ENCODE measurements at regions not wholly inside any gene's neighbourhood (a gene's known extent, or its start where the extent isn't known, plus 50 kb on each side); places are given as distances from the start of the nearest gene placed in this dataset.

DNA sequence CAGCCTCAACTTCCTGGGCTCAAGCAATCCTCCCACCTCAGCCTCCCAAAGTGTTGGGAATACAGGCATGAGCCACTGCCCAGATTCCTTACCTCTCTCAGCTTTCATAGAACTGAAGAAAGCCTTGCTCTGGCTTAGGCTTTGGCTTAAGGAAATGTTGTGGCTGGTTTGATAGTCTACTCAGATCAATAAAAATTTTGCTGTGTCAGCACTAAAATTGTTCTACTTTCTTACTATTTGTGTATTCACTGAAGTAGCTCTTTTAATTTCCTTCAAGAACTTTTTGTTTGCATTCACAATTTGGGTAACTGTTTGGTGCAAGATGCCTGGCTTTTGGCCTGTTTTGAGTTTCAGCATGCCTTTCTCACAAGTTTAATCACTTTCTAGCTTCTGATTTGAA, 634.0 kb upstream of the FSHR start:
- H3K27me3 Mint-ChIP-seq (ENCODE audit: low read depth): no peaks in the 10 kb centered on the region

More for the DNA sequence above, 634.0 kb upstream of the FSHR start:
- Mint-ChIP-seq H3K4me1 (no peaks in the 10 kb centered on the region), H3K27ac (no peak overlapping the region), H3K36me3 (ENCODE audit: insufficient read depth in 1 of 3, low read depth in 3 of 3) (no peaks in the 10 kb centered on the region), H3K9me3 (no peaks in the 10 kb centered on the region), H3K4me3 (no peak overlapping the region)
- no peak overlapping the region for H3K23ac ChIP-seq (ENCODE audit: insufficient read length, low read depth, low read length)
- H2BK120ac ChIP-seq (ENCODE audit: low read depth, low read length, poor library complexity, severe bottlenecking): no peak overlapping the region
- no peak overlapping the region for H2BK15ac ChIP-seq (ENCODE audit: low read depth, low read length)
- H2BK12ac ChIP-seq (ENCODE audit: insufficient read length, low read depth, low read length): no peak overlapping the region
- no peak overlapping the region for H3K56ac ChIP-seq (ENCODE audit: insufficient read length, low read depth, low read length)
- no peak overlapping the region for H4K5ac ChIP-seq (ENCODE audit: insufficient read length, low read depth, low read length)
- H3K4ac ChIP-seq (ENCODE audit: low read depth, low read length): no peak overlapping the region
- no peak overlapping the region for H2AK5ac ChIP-seq (ENCODE audit: insufficient read length, low read length)
- TF ChIP-seq, protein P1, sequence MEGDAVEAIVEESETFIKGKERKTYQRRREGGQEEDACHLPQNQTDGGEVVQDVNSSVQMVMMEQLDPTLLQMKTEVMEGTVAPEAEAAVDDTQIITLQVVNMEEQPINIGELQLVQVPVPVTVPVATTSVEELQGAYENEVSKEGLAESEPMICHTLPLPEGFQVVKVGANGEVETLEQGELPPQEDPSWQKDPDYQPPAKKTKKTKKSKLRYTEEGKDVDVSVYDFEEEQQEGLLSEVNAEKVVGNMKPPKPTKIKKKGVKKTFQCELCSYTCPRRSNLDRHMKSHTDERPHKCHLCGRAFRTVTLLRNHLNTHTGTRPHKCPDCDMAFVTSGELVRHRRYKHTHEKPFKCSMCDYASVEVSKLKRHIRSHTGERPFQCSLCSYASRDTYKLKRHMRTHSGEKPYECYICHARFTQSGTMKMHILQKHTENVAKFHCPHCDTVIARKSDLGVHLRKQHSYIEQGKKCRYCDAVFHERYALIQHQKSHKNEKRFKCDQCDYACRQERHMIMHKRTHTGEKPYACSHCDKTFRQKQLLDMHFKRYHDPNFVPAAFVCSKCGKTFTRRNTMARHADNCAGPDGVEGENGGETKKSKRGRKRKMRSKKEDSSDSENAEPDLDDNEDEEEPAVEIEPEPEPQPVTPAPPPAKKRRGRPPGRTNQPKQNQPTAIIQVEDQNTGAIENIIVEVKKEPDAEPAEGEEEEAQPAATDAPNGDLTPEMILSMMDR (conservative IDR thresholded peaks at IDR 0.05): no peak
- H3K27ac ChIP-seq (ENCODE audit: insufficient read length, low read depth, low read length): no peak overlapping the region
- no peak overlapping the region for H2BK5ac ChIP-seq (ENCODE audit: insufficient read length, low read length)
- no peaks in the 10 kb centered on the region for H3K9me3 ChIP-seq (ENCODE audit: control insufficient read depth, low read depth, low read length)
- H3K4me1 ChIP-seq (ENCODE audit: insufficient read depth, low read length): no peaks in the 10 kb centered on the region
- no peaks in the 10 kb centered on the region for H3K79me1 ChIP-seq (ENCODE audit: insufficient read depth, low read depth, low read length, poor library complexity, severe bottlenecking)
- no peak overlapping the region for H3K14ac ChIP-seq (ENCODE audit: insufficient read depth, low read length)
- H3K18ac ChIP-seq (ENCODE audit: insufficient read length, low read depth, low read length): no peak overlapping the region
- no peaks in the 10 kb centered on the region for H3K27me3 ChIP-seq (ENCODE audit: insufficient read depth, low read length)
- H4K91ac ChIP-seq (ENCODE audit: insufficient read length, low read depth, low read length): no peak overlapping the region
- no peaks in the 10 kb centered on the region for H3K79me2 ChIP-seq (ENCODE audit: insufficient read depth, low read length)
- no peak overlapping the region for H3T11ph ChIP-seq (ENCODE audit: low read length)
- no peaks in the 10 kb centered on the region for H3K23me2 ChIP-seq (ENCODE audit: insufficient read length, low read depth, low read length, poor library complexity, severe bottlenecking)
- H2BK20ac ChIP-seq (ENCODE audit: low read depth, low read length, poor library complexity, severe bottlenecking): no peak overlapping the region
- H3K9ac ChIP-seq (ENCODE audit: extremely low read depth, insufficient read length, low read length): no peak overlapping the region
- H2AFZ ChIP-seq (ENCODE audit: low read length): no peak overlapping the region
- H4K20me1 ChIP-seq (ENCODE audit: control insufficient read depth, insufficient read depth, insufficient read length): no peaks in the 10 kb centered on the region
- H4K8ac ChIP-seq (replicated peaks; ENCODE audit: insufficient read length, low read depth, low read length): no peak overlapping the region
- H3K4me2 ChIP-seq (ENCODE audit: insufficient read depth, insufficient read length, low read length): no peak overlapping the region
- DNase-seq: no peak
